ENCODE measurements at regions not wholly inside any gene's neighbourhood (a gene's known extent, or its start where the extent isn't known, plus 50 kb on each side); places are given as distances from the start of the nearest gene placed in this dataset.

GRCh38 chr1:58976294-58976693 is 192.4 kb upstream of the JUN start:
- H3K9me3 ChIP-seq (ENCODE audit: low read depth, low read length): no peaks in the 10 kb centered on the region
- no peak overlapping the region for H3K27ac ChIP-seq (ENCODE audit: low read depth, low read length)
- no peaks in the 10 kb centered on the region for H3K4me1 ChIP-seq (ENCODE audit: insufficient read depth, low read length)
- no peaks in the 10 kb centered on the region for H3K27me3 ChIP-seq (ENCODE audit: insufficient read depth, low read length)
- H2AFZ ChIP-seq (ENCODE audit: low read length): no peak overlapping the region
- DNase-seq (ENCODE audit: insufficient read length, low spot score, missing footprints): no peak
- H3K36me3 ChIP-seq (ENCODE audit: insufficient read depth, low read length): no peaks in the 10 kb centered on the region
- no peak for TF ChIP-seq CTCF (IDR thresholded peaks at IDR 0.05; ENCODE audit: extremely low read depth, low read depth, low read length)
- H4K20me1 ChIP-seq (ENCODE audit: insufficient read depth, low read length): no peaks in the 10 kb centered on the region
- no peak overlapping the region for H3K4me3 ChIP-seq (ENCODE audit: insufficient read depth, low read length)
- no peaks in the 10 kb centered on the region for H3K79me2 ChIP-seq (ENCODE audit: insufficient read depth, low read length)
- no peak overlapping the region for H3K4me2 ChIP-seq (ENCODE audit: insufficient read depth, low read length)

GRCh38 chr1:58977598-58977997 is 193.8 kb upstream of the JUN start:
- H4K20me1 ChIP-seq (ENCODE audit: insufficient read depth, low read length): no peaks in the 10 kb centered on the region
- no peaks in the 10 kb centered on the region for H3K79me2 ChIP-seq (ENCODE audit: insufficient read depth, low read length)
- H3K27me3 ChIP-seq (ENCODE audit: insufficient read depth, low read length): no peaks in the 10 kb centered on the region
- no peak for TF ChIP-seq CTCF (IDR thresholded peaks at IDR 0.05; ENCODE audit: extremely low read depth, low read depth, low read length)
- H3K4me2 ChIP-seq (ENCODE audit: insufficient read depth, low read length): no peak overlapping the region
- DNase-seq (ENCODE audit: insufficient read length, low spot score, missing footprints): no peak
- no peaks in the 10 kb centered on the region for H3K4me1 ChIP-seq (ENCODE audit: insufficient read depth, low read length)
- no peak overlapping the region for H3K27ac ChIP-seq (ENCODE audit: low read depth, low read length)
- H3K4me3 ChIP-seq (ENCODE audit: insufficient read depth, low read length): no peak overlapping the region
- no peaks in the 10 kb centered on the region for H3K36me3 ChIP-seq (ENCODE audit: insufficient read depth, low read length)
- H2AFZ ChIP-seq (ENCODE audit: low read length): no peak overlapping the region
- no peaks in the 10 kb centered on the region for H3K9me3 ChIP-seq (ENCODE audit: low read depth, low read length)

DNA sequence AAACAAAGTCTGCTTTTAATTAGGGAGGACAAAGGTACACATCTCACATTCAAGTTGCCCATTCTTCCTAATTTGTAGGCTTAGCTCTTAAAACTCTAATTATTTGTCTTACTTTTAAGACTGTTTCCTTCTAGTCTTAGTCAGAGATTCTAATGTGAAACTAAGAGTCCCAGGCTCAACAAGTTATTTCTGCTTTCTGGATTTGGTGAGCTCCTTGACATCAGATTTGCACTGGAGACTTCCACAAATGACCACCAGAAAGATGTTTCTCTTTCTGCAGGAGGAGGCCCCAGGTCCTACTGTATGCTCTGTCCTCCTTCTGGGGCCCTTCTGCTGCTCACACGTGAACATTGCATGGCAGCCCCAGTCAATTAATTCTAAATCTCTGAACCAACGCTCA is 194.2 kb upstream of the JUN start:
- no peak overlapping the region for H3K27ac ChIP-seq (ENCODE audit: low read depth, low read length)
- DNase-seq (ENCODE audit: insufficient read length, low spot score, missing footprints): no peak
- TF ChIP-seq CTCF (IDR thresholded peaks at IDR 0.05; ENCODE audit: extremely low read depth, low read depth, low read length): no peak
- H3K4me1 ChIP-seq (ENCODE audit: insufficient read depth, low read length): no peaks in the 10 kb centered on the region
- H4K20me1 ChIP-seq (ENCODE audit: insufficient read depth, low read length): no peaks in the 10 kb centered on the region
- H2AFZ ChIP-seq (ENCODE audit: low read length): no peak overlapping the region
- H3K4me2 ChIP-seq (ENCODE audit: insufficient read depth, low read length): no peak overlapping the region
- no peak overlapping the region for H3K4me3 ChIP-seq (ENCODE audit: insufficient read depth, low read length)
- H3K9me3 ChIP-seq (ENCODE audit: low read depth, low read length): no peaks in the 10 kb centered on the region
- no peaks in the 10 kb centered on the region for H3K79me2 ChIP-seq (ENCODE audit: insufficient read depth, low read length)
- H3K27me3 ChIP-seq (ENCODE audit: insufficient read depth, low read length): no peaks in the 10 kb centered on the region
- no peaks in the 10 kb centered on the region for H3K36me3 ChIP-seq (ENCODE audit: insufficient read depth, low read length)

- no peak overlapping the region for H3K4me3 ChIP-seq (ENCODE audit: insufficient read depth, low read length)
- H2AFZ ChIP-seq (ENCODE audit: low read length): no peak overlapping the region
- no peaks in the 10 kb centered on the region for H3K9me3 ChIP-seq (ENCODE audit: low read depth, low read length)
- H3K4me2 ChIP-seq (ENCODE audit: insufficient read depth, low read length): no peak overlapping the region
- no peaks in the 10 kb centered on the region for H3K79me2 ChIP-seq (ENCODE audit: insufficient read depth, low read length)
- DNase-seq (ENCODE audit: insufficient read length, low spot score, missing footprints): no peak
- no peak overlapping the region for H3K27ac ChIP-seq (ENCODE audit: low read depth, low read length)
- H3K27me3 ChIP-seq (ENCODE audit: insufficient read depth, low read length): no peaks in the 10 kb centered on the region
- no peaks in the 10 kb centered on the region for H3K36me3 ChIP-seq (ENCODE audit: insufficient read depth, low read length)
- no peaks in the 10 kb centered on the region for H3K4me1 ChIP-seq (ENCODE audit: insufficient read depth, low read length)
- no peaks in the 10 kb centered on the region for H4K20me1 ChIP-seq (ENCODE audit: insufficient read depth, low read length)
- TF ChIP-seq CTCF (IDR thresholded peaks at IDR 0.05; ENCODE audit: extremely low read depth, low read depth, low read length): no peak
Measured at GRCh38 chr1:58979086-58979485, 195.2 kb upstream of the JUN start.

Measured in osteoblast (primary cell).